H1 (cell line): ENCODE measurements at regions not wholly inside any gene's neighbourhood (a gene's known extent, or its start where the extent isn't known, plus 50 kb on each side); places are given as distances from the start of the nearest gene placed in this dataset.

ENCODE experiments used
- CTCF ChIA-PET: fragments of 300-600 bp; sonication (Branson Sonifier 250); formaldehyde crosslinking; loops from one replicate; lab custom pipeline; 2021; ENCODE audit not compliant: partially characterized antibody; lab: Charles Lee
- POLR2A ChIA-PET: fragments of 300-600 bp; sonication (Branson Sonifier 250); formaldehyde crosslinking; loops from one replicate; lab custom pipeline; 2021; ENCODE audit warnings: inconsistent platforms; ENCODE audit not compliant: partially characterized antibody; lab: Charles Lee
- DNase-seq, 2 experiments: peaks; one replicate each; pipeline versions ENCODE4 v3.0.0 to v3.0.0-alpha.2; 2010 to 2022; ENCODE audit warnings: low spot score in 2 of 2, low read depth in 1 of 2, mixed read lengths in 1 of 2
- FAIRE-seq: peaks from 2 replicates; lab custom pipeline; 2011; peaks lifted over from hg19 to GRCh38; lab: Jason Lieb, UNC
- H2AFZ ChIP-seq: 2 replicates; pipeline ENCODE4 v1.8.1; 2012; ENCODE audit warnings: low read length, inconsistent platforms
- H2AK5ac ChIP-seq: 2 replicates; pipeline ENCODE4 v1.6.1; 2013; ENCODE audit warnings: low read depth, low read length
- H2BK120ac ChIP-seq: replicated peaks from 2 replicates; pipeline ENCODE3; 2013; ENCODE audit warnings: low read depth, low read length, inconsistent platforms
- H2BK12ac ChIP-seq: 2 replicates; pipeline ENCODE4 v1.6.1; 2013; ENCODE audit warnings: low read depth, low read length
- H2BK15ac ChIP-seq: 2 replicates; pipeline ENCODE4 v1.6.1; 2013; ENCODE audit warnings: low read length
- H2BK20ac ChIP-seq: 2 replicates; pipeline ENCODE4 v1.6.1; 2013; ENCODE audit warnings: low read length
- H2BK5ac ChIP-seq: 2 replicates; pipeline ENCODE4 v1.6.1; 2013; ENCODE audit warnings: low read depth, low read length
- H3K14ac ChIP-seq: 2 replicates; pipeline ENCODE4 v1.6.1; 2013; ENCODE audit warnings: inconsistent platforms; ENCODE audit not compliant: insufficient read length
- H3K18ac ChIP-seq: 2 replicates; pipeline ENCODE4 v1.6.1; 2013; ENCODE audit warnings: low read length; ENCODE audit errors: extremely low read depth
- H3K23ac ChIP-seq: 2 replicates; pipeline ENCODE4 v1.6.1; 2013; ENCODE audit warnings: inconsistent platforms; ENCODE audit not compliant: insufficient read length
- H3K23me2 ChIP-seq: 2 replicates; pipeline ENCODE4 v1.6.1; 2013; ENCODE audit warnings: low read depth, low read length
- H3K27ac ChIP-seq: 2 replicates; pipeline ENCODE4 v1.6.1; 2011; ENCODE audit warnings: low read depth, low read length, inconsistent platforms
- H3K27me3 ChIP-seq, 4 experiments: replicated peaks in 1 of 4; 1 replicate in 1 of 4; 2 replicates in 3 of 4; pipeline versions ENCODE4 v1.6.1 to v1.8.1; 2011 to 2013; ENCODE audit warnings: low read length in 3 of 4, mild to moderate bottlenecking in 3 of 4, inconsistent platforms in 2 of 4, mixed read lengths in 2 of 4, moderate library complexity in 1 of 4; ENCODE audit not compliant: control insufficient read depth in 3 of 4, insufficient read depth in 3 of 4; ENCODE audit errors: extremely low read depth in 1 of 4
- H3K36me3 ChIP-seq, 4 experiments: 2 replicates each; pipeline versions ENCODE4 v1.6.1 to v1.8.1; 2011 to 2013; ENCODE audit warnings: mild to moderate bottlenecking in 4 of 4, low read length in 3 of 4, moderate library complexity in 2 of 4, control low read depth in 1 of 4, inconsistent platforms in 1 of 4; ENCODE audit not compliant: insufficient read depth in 4 of 4, control insufficient read depth in 2 of 4
- H3K4ac ChIP-seq: replicated peaks from 2 replicates; pipeline ENCODE3; 2013; ENCODE audit warnings: low read length, low read depth, mixed read lengths, inconsistent platforms; ENCODE audit not compliant: insufficient read length
- H3K4me1 ChIP-seq, 4 experiments: replicated peaks in 1 of 4; 1 replicate in 1 of 4; 2 replicates in 3 of 4; pipeline versions ENCODE4 v1.6.1 to v1.8.1; 2011 to 2013; ENCODE audit warnings: low read length in 3 of 4, inconsistent platforms in 2 of 4, mixed read lengths in 1 of 4; ENCODE audit not compliant: insufficient read depth in 4 of 4, control insufficient read depth in 3 of 4
- H3K4me2 ChIP-seq, 2 experiments: 2 replicates each; pipeline versions ENCODE4 v1.6.1 to v1.8.1; 2011 to 2013; ENCODE audit warnings: low read depth in 2 of 2, low read length in 2 of 2, control low read depth in 1 of 2, inconsistent platforms in 1 of 2, mild to moderate bottlenecking in 1 of 2; ENCODE audit not compliant: insufficient read depth in 1 of 2
- H3K4me3 ChIP-seq, 4 experiments: fragments of 200-600, 300-600 bp in 1 of 4; sonication (generic), shearing (Covaris generic), sonication (Bioruptor Twin) in 1 of 4; 2 replicates each; pipeline versions ENCODE4 v1.5.1 to v1.8.1; 2011 to 2016; ENCODE audit warnings: low read length in 4 of 4, low read depth in 3 of 4, control low read depth in 2 of 4, inconsistent platforms in 2 of 4, mild to moderate bottlenecking in 2 of 4, mixed read lengths in 1 of 4, moderate library complexity in 1 of 4; ENCODE audit not compliant: insufficient read depth in 2 of 4; ENCODE audit errors: extremely low read depth in 1 of 4
- H3K56ac ChIP-seq: replicated peaks from 2 replicates; pipeline ENCODE3; 2013; ENCODE audit warnings: low read depth, mild to moderate bottlenecking, mixed read lengths, low read length, inconsistent platforms; ENCODE audit not compliant: insufficient read length
- H3K79me1 ChIP-seq: 2 replicates; pipeline ENCODE4 v1.6.1; 2013; ENCODE audit warnings: low read depth, low read length, control low read depth
- H3K79me2 ChIP-seq, 2 experiments: 2 replicates each; pipeline versions ENCODE4 v1.6.1 to v1.8.1; 2012 to 2013; ENCODE audit warnings: low read length in 2 of 2, mild to moderate bottlenecking in 2 of 2, inconsistent platforms in 1 of 2; ENCODE audit not compliant: insufficient read depth in 2 of 2, control insufficient read depth in 1 of 2
- H3K9ac ChIP-seq, 4 experiments: replicated peaks in 1 of 4; 1 replicate in 1 of 4; 2 replicates in 3 of 4; pipeline versions ENCODE4 v1.6.1 to v1.8.1; 2011 to 2013; ENCODE audit warnings: low read depth in 3 of 4, low read length in 3 of 4, control low read depth in 2 of 4, mild to moderate bottlenecking in 2 of 4, moderate library complexity in 2 of 4, inconsistent platforms in 1 of 4; ENCODE audit errors: extremely low read depth in 1 of 4
- H3K9me3 ChIP-seq, 2 experiments: 2 replicates each; pipeline versions ENCODE4 v1.6.1 to v1.8.1; 2012 to 2013; ENCODE audit warnings: mild to moderate bottlenecking in 2 of 2, moderate library complexity in 2 of 2, control low read depth in 1 of 2, inconsistent platforms in 1 of 2, low read depth in 1 of 2, low read length in 1 of 2, mixed read lengths in 1 of 2; ENCODE audit not compliant: insufficient read depth in 2 of 2
- H4K20me1 ChIP-seq, 2 experiments: replicated peaks in 1 of 2; 2 replicates each; pipeline versions ENCODE3 to v1.8.1; 2011 to 2013; ENCODE audit warnings: inconsistent platforms in 2 of 2, low read length in 2 of 2, mild to moderate bottlenecking in 1 of 2; ENCODE audit not compliant: insufficient read depth in 2 of 2, control insufficient read depth in 1 of 2
- H4K5ac ChIP-seq: 2 replicates; pipeline ENCODE4 v1.6.1; 2013; ENCODE audit warnings: low read length, low read depth, mixed read lengths, inconsistent platforms; ENCODE audit not compliant: insufficient read length
- H4K8ac ChIP-seq: 2 replicates; pipeline ENCODE4 v1.8.0; 2013; ENCODE audit warnings: mild to moderate bottlenecking, moderate library complexity, low read length, inconsistent platforms; ENCODE audit not compliant: insufficient read depth; ENCODE audit errors: extremely low read depth
- H4K91ac ChIP-seq: replicated peaks from 2 replicates; pipeline ENCODE3; 2013; ENCODE audit warnings: low read length, mixed read lengths, inconsistent platforms; ENCODE audit not compliant: insufficient read length
- CHD1 ChIP-seq: IDR thresholded peaks from 2 replicates; pipeline ENCODE4 v1.6.1; 2012; ENCODE audit warnings: low read depth, low read length, improper control_type of control experiment
- CHD2 ChIP-seq: IDR thresholded peaks from 2 replicates; pipeline ENCODE4 v1.6.1; 2012; ENCODE audit warnings: low read length, improper control_type of control experiment
- EGR1 ChIP-seq: IDR thresholded peaks from 2 replicates; pipeline ENCODE4 v1.6.1; 2011; ENCODE audit warnings: low read depth, low read length, borderline replicate concordance
- GABPA ChIP-seq: IDR thresholded peaks from 2 replicates; pipeline ENCODE4 v1.6.1; 2011; ENCODE audit warnings: mild to moderate bottlenecking, low read length, moderate library complexity, borderline replicate concordance; ENCODE audit not compliant: insufficient read depth
- KDM4A ChIP-seq: IDR thresholded peaks from one replicate; pipeline ENCODE4 v1.7.1; 2012; ENCODE audit warnings: low read depth, mild to moderate bottlenecking, moderate library complexity, low read length, inconsistent platforms; ENCODE audit not compliant: severe bottlenecking
- MAFK ChIP-seq: IDR thresholded peaks from 2 replicates; pipeline ENCODE4 v1.6.1; 2012; ENCODE audit warnings: low read depth, mild to moderate bottlenecking, improper control_type of control experiment, low read length
- TBP ChIP-seq: IDR thresholded peaks from 2 replicates; pipeline ENCODE4 v1.6.1; 2011; ENCODE audit warnings: low read depth, low read length, improper control_type of control experiment
- YY1 ChIP-seq: IDR thresholded peaks from 2 replicates; pipeline ENCODE4 v1.6.1; 2011; ENCODE audit warnings: low read depth, mild to moderate bottlenecking, low read length
- WGBS, 2 experiments: shearing (Covaris generic) in 1 of 2; methylation state at CpG; one replicate each; pipeline versions ENCODE4 v1.1.6 to v1.1.7; 2013 to 2015; ENCODE audit warnings: low lambda C conversion rate in 2 of 2, mixed read lengths in 2 of 2, inconsistent platforms in 1 of 2, low coverage in 1 of 2, missing lambda C conversion rate in 1 of 2; ENCODE audit not compliant: insufficient replicate concordance in 2 of 2, insufficient coverage in 1 of 2, insufficient read length in 1 of 2; ENCODE audit errors: extremely low coverage in 1 of 2, missing lambda C conversion rate in 1 of 2; 5-methylcytosine and 5-hydroxymethylcytosine counted together
- TF ChIP-seq, protein P1 (sequence below): IDR thresholded peaks from 2 replicates; pipeline ENCODE4 v1.6.1; 2011; ENCODE audit warnings: low read depth, mild to moderate bottlenecking, low read length; ENCODE audit not compliant: insufficient read depth
- TF ChIP-seq, protein P2 (sequence below): IDR thresholded peaks from 2 replicates; pipeline ENCODE4 v1.6.1; 2012; ENCODE audit warnings: low read length, inconsistent platforms
- TF ChIP-seq, protein P3 (sequence below): IDR thresholded peaks from 2 replicates; pipeline ENCODE4 v1.6.1; 2012; ENCODE audit warnings: inconsistent platforms

DNA sequence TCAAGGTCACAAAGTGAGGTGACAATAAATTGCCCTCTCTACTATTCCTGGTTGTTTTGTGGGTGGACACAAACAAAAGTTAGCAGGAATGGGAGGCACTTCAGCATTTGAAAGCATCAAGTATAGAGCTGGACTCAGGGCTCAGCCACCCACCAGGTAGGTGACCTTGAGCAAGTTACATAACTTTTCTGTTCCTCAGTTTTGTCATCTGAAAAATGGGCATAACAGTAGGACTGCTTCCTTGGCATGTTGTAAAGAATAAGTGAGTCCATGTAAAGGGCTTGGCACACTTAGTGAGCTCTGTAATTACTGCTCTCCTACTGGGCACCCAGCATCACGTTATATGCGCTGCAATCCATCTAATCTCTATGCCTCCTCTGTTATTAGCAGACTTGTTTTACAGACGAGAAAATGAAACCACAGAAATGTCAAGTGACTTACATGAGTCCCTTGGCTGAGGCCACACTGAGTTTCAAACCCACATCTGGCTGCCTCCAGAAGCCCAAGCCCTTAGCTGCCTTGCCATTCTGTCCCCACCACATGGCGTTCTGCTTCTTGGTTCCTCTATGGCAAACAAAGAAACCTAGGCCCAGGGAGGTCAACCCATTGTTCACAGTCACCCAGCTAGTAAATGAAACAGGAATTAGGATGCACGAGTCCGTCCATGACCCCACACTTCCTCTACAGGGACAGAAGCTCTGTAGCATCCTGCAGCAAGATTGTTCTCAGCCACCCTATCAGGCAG lies 63.2 kb upstream of the SLC24A4 start:
- no peak overlapping the region for H3K18ac ChIP-seq
- no peak overlapping the region for H4K5ac ChIP-seq
- H3K9ac ChIP-seq: no peak overlapping the region
- H3K27me3 ChIP-seq: peaks cover 0 to 12% (median 9%) of the 10 kb centered on the region in 4 experiments; a peak in 5 of 7 replicates
- FAIRE-seq: no peak
- H3K4me1 ChIP-seq: peaks cover 0 to 5% (median 0%) of the 10 kb centered on the region in 4 experiments; a peak in 2 of 7 replicates
- no peaks in the 10 kb centered on the region for H4K20me1 ChIP-seq
- no peak overlapping the region for H2AK5ac ChIP-seq
- H2BK5ac ChIP-seq: no peak overlapping the region
- no peak overlapping the region for H3K56ac ChIP-seq
- H3K23ac ChIP-seq: no peak overlapping the region
- ChIA-PET CTCF (interaction anchor here (0.8 to 1.7 kb wide), 2 partner anchors 20 to 92 kb away, joined by 3 to 4 read pairs; no protein-coding TSS in a partner anchor), POLR2A (no interaction called here)
- H4K8ac ChIP-seq: no peak overlapping the region
- H2BK12ac ChIP-seq: no peak overlapping the region
- H3K9me3 ChIP-seq: no peaks in the 10 kb centered on the region
- no peaks in the 10 kb centered on the region; the same call in 1 of the 2 replicates for H3K23me2 ChIP-seq
- no peak overlapping the region for H2AFZ ChIP-seq
- H2BK20ac ChIP-seq: no peak overlapping the region
- H3K4ac ChIP-seq: no peak overlapping the region
- H3K79me1 ChIP-seq: no peaks in the 10 kb centered on the region
- no peak for DNase-seq
- H2BK15ac ChIP-seq: no peak overlapping the region
- no peak overlapping the region for H3K14ac ChIP-seq
- H3K4me2 ChIP-seq: no peak overlapping the region
- no peak overlapping the region for H3K27ac ChIP-seq
- H3K36me3 ChIP-seq: no peaks in the 10 kb centered on the region
- 81% methylated on average over 6 of the region's 6 CpGs; no CpG with 5 or more reads in 1 of the 2 experiments for WGBS, 2 experiments
- H3K79me2 ChIP-seq: no peaks in the 10 kb centered on the region
- no peak overlapping the region for H3K4me3 ChIP-seq
- no peak overlapping the region for H2BK120ac ChIP-seq
- no peak overlapping the region for H4K91ac ChIP-seq
- no peak for TF ChIP-seq KDM4A
- TF ChIP-seq CHD1: no peak
- TF ChIP-seq, protein P1, sequence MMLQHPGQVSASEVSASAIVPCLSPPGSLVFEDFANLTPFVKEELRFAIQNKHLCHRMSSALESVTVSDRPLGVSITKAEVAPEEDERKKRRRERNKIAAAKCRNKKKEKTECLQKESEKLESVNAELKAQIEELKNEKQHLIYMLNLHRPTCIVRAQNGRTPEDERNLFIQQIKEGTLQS: no peak
- no peak for TF ChIP-seq GABPA
- TF ChIP-seq, protein P2, sequence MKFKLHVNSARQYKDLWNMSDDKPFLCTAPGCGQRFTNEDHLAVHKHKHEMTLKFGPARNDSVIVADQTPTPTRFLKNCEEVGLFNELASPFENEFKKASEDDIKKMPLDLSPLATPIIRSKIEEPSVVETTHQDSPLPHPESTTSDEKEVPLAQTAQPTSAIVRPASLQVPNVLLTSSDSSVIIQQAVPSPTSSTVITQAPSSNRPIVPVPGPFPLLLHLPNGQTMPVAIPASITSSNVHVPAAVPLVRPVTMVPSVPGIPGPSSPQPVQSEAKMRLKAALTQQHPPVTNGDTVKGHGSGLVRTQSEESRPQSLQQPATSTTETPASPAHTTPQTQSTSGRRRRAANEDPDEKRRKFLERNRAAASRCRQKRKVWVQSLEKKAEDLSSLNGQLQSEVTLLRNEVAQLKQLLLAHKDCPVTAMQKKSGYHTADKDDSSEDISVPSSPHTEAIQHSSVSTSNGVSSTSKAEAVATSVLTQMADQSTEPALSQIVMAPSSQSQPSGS: no peak
- no peak for TF ChIP-seq TBP
- TF ChIP-seq CHD2: no peak
- TF ChIP-seq EGR1: no peak
- TF ChIP-seq, protein P3, sequence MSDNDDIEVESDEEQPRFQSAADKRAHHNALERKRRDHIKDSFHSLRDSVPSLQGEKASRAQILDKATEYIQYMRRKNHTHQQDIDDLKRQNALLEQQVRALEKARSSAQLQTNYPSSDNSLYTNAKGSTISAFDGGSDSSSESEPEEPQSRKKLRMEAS: no peak
- no peak for TF ChIP-seq MAFK
- no peak for TF ChIP-seq YY1
